Activated CD4-positive, alpha-beta T cell treated with anti-CD3 and anti-CD28 coated beads for 36 hours (primary cell): ENCODE measurements at regions not wholly inside any gene's neighbourhood (a gene's known extent, or its start where the extent isn't known, plus 50 kb on each side); places are given as distances from the start of the nearest gene placed in this dataset.
"Not testable (repeated sequence)": the region's sequence is repeated elsewhere in the genome, so short reads cannot be mapped to it uniquely, and the experiment has no call there.

Experiments
- ATAC-seq: fragments of 200-7000 bp; cut with Tn5 transposase; one replicate; pipeline ENCODE4 v1.10.0; 2021; ENCODE audit warnings: mild to moderate bottlenecking, moderate library complexity
- CTCF ChIA-PET: fragments of 350-600 bp; sonication (Branson Sonifier 250); formaldehyde crosslinking; loops from one replicate; lab custom pipeline; 2021; ENCODE audit warnings: antibody characterized with exemption; lab: Charles Lee
- POLR2A ChIA-PET: fragments of 350-600 bp; sonication (Branson Sonifier 250); formaldehyde crosslinking; loops from one replicate; lab custom pipeline; 2021; ENCODE audit warnings: antibody characterized with exemption, inconsistent platforms; lab: Charles Lee
- DNase-seq: peaks from one replicate; pipeline ENCODE4 v3.0.0-alpha.2; 2020
- H3K27ac Mint-ChIP-seq: one replicate; pipeline ENCODE4 v1.8.0; 2021; ENCODE audit warnings: mixed read lengths
- H3K27me3 Mint-ChIP-seq: one replicate; pipeline ENCODE4 v1.8.0; 2021; ENCODE audit warnings: mixed read lengths
- H3K36me3 Mint-ChIP-seq: one replicate; pipeline ENCODE4 v1.8.0; 2021; ENCODE audit warnings: low read depth, mixed read lengths
- H3K4me1 Mint-ChIP-seq: one replicate; pipeline ENCODE4 v1.8.0; 2021; ENCODE audit warnings: mixed read lengths
- H3K4me3 Mint-ChIP-seq: one replicate; pipeline ENCODE4 v1.8.0; 2021; ENCODE audit warnings: mild to moderate bottlenecking, moderate library complexity, mixed read lengths
- H3K9me3 Mint-ChIP-seq: one replicate; pipeline ENCODE4 v1.8.0; 2021; ENCODE audit warnings: low read depth, mixed read lengths
- intact Hi-C, 2 experiments: fragments of 100-400 bp; cut with DNase I in 1 of 2; cut with micrococcal nuclease in 1 of 2; formaldehyde crosslinking; loops; one replicate each; pipeline versions ENCODE4 v1.14.2 to v1.15.1; 2022 to 2024; cut with DNase I, micrococcal nuclease

DNA sequence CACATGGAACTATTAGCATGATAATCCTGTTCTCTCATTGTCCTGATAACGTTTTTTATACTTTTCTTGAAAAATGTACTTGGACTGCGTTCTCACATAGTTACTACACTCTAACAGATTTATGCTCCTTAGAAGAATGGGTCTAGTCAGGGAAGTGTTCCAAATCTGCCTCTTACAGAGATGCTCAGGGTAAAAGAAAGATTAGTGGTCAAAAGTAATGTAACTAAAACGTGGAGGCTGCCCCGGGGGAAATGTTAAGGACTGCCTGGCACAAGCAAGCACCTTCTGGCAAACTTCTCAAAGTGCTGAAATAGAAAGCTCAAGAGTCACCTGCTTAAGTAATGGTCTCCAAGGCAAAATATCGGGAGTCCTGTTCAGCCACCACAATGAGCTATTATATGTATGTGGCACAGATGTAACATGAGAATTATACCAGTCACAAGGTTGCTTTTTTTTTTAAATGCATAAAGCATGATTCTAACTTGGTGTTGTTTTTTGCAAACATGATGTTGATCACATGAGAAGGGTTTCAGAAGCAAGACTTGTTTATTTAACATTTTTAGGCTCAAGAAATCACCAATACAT, 244.5 kb upstream of the JARID2 start:
- Mint-ChIP-seq H3K27ac (no peak overlapping the region), H3K4me1 (no peaks in the 10 kb centered on the region), H3K36me3 (no peaks in the 10 kb centered on the region), H3K27me3 (no peaks in the 10 kb centered on the region), H3K4me3 (no peak overlapping the region), H3K9me3 (no peaks in the 10 kb centered on the region)
- intact Hi-C loops, result no loop called here
- DNase-seq (no peak), ATAC-seq (no peak)
- POLR2A ChIA-PET, result no interaction called here
- CTCF ChIA-PET, result no interaction called here

- intact Hi-C loops, result no loop called here
- H3K27me3 Mint-ChIP-seq, result no peaks in the 10 kb centered on the region
- ChIA-PET POLR2A (no interaction called here), CTCF (no interaction called here)
- no peak for ATAC-seq
- no peak overlapping the region for H3K27ac Mint-ChIP-seq
- no peaks in the 10 kb centered on the region for H3K36me3 Mint-ChIP-seq
- H3K4me3 Mint-ChIP-seq, result no peak overlapping the region
- H3K4me1 Mint-ChIP-seq, result peaks cover 5% of the 10 kb centered on the region
- DNase-seq, result no peak
- H3K9me3 Mint-ChIP-seq, result no peaks in the 10 kb centered on the region
Observed at GRCh38 chr6:15008269-15008668, 237.6 kb upstream of the JARID2 start.

DNA sequence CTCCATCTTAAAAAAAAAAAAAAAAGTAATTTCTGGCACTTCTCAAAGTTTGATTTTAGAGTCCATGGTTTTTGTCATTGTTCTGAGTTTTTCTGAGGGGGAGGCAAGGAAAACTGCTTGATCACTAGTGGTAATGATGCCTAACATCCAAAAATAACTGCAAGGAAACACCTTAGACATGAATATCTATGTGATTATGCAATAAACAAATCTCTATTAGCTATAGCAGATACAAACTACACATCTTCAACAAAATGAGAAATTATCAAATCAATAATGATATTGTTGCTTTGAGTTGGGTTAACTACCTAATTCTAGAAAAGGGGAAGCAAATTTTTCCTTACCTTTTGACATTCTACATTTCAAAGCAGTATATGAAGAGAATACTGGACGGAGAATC, 230.9 kb upstream of the JARID2 start:
- Mint-ChIP-seq H3K36me3 (no peaks in the 10 kb centered on the region), H3K27me3 (peaks cover 10% of the 10 kb centered on the region), H3K4me1 (peaks cover 20% of the 10 kb centered on the region), H3K9me3 (no peaks in the 10 kb centered on the region), H3K4me3 (no peak overlapping the region), H3K27ac (no peak overlapping the region)
- ChIA-PET CTCF (no interaction called here), POLR2A (no interaction called here)
- ATAC-seq (no peak), DNase-seq (no peak)
- intact Hi-C loops, result no loop called here

- POLR2A ChIA-PET, result no interaction called here
- Mint-ChIP-seq H3K9me3 (no peaks in the 10 kb centered on the region), H3K27ac (no peak overlapping the region), H3K27me3 (peaks cover 10% of the 10 kb centered on the region), H3K4me1 (peaks cover 18% of the 10 kb centered on the region), H3K36me3 (no peaks in the 10 kb centered on the region), H3K4me3 (no peak overlapping the region)
- ATAC-seq, result no peak
- no peak for DNase-seq
- CTCF ChIA-PET, result no interaction called here
- intact Hi-C loops, result no loop called here
Observed at GRCh38 chr6:15016813-15017212, 229.1 kb upstream of the JARID2 start.

GRCh38 chr6:15017261-15017660, 228.6 kb upstream of the JARID2 start:
- Mint-ChIP-seq H3K4me3 (no peak overlapping the region), H3K4me1 (peaks cover 23% of the 10 kb centered on the region)

GRCh38 chr6:15017803-15018202, 228.1 kb upstream of the JARID2 start:
- DNase-seq (no peak), ATAC-seq (no peak)
- intact Hi-C loops, result no loop called here
- ChIA-PET POLR2A (no interaction called here), CTCF (no interaction called here)
- peaks cover 25% of the 10 kb centered on the region for H3K4me1 Mint-ChIP-seq
- peaks cover 10% of the 10 kb centered on the region for H3K27me3 Mint-ChIP-seq
- no peak overlapping the region for H3K4me3 Mint-ChIP-seq
- H3K36me3 Mint-ChIP-seq, result no peaks in the 10 kb centered on the region
- no peaks in the 10 kb centered on the region for H3K9me3 Mint-ChIP-seq
- H3K27ac Mint-ChIP-seq, result peak overlapping the region; percentile 26

More at GRCh38 chr6:15017261-15017660, 228.6 kb upstream of the JARID2 start:
- Mint-ChIP-seq H3K27me3 (peaks cover 10% of the 10 kb centered on the region), H3K27ac (no peak overlapping the region), H3K36me3 (no peaks in the 10 kb centered on the region), H3K9me3 (no peaks in the 10 kb centered on the region)
- ATAC-seq (peak; percentile 48), DNase-seq (peak; percentile 34)
- ChIA-PET CTCF (no interaction called here), POLR2A (no interaction called here)
- intact Hi-C loops, result no loop called here

DNA sequence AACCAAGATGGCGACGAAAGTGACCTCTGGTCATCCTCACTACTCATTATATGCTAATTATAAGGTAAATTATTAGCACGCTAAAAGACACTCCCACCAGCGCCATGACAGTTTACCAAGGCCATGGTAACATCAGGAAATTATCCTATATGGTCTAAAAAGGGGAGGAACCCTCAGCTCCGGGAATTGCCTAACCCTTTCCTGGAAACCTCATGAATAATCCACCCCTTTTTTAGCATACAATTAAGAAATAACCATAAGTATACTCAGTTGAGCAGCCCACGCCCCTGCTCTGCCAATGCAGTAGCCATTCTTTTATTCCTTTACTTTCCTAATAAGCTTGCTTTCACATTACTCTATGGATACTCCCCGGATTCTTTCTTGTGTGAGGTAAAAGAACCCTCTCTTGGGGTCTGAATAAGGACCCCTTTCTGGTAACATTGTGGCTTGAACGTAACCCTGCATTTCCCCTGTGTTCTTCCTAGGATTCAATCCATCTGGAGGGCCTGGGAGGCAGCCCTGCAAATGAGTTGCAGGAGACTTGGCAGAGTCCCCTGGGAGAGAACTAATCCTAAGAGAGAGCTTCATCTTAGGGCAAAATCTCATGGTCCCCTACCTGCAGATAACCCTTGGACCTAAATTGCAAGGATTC, 225.6 kb upstream of the JARID2 start:
- Mint-ChIP-seq H3K9me3 (no peaks in the 10 kb centered on the region), H3K4me3 (peak overlapping the region; percentile 7), H3K27ac (no peak overlapping the region), H3K27me3 (peaks cover 10% of the 10 kb centered on the region), H3K36me3 (no peaks in the 10 kb centered on the region), H3K4me1 (peaks cover 34% of the 10 kb centered on the region)
- intact Hi-C loops, result no loop called here
- POLR2A ChIA-PET, result interaction anchor here (0.6 to 1.0 kb wide), 2 partner anchors 161 to 809 kb away, joined by 3 read pairs; no protein-coding TSS in a partner anchor
- CTCF ChIA-PET, result interaction anchor here (0.6 kb wide), 1 partner anchor 58 kb away, joined by 4 read pairs; no protein-coding TSS in a partner anchor
- ATAC-seq, result no peak
- no peak for DNase-seq

DNA sequence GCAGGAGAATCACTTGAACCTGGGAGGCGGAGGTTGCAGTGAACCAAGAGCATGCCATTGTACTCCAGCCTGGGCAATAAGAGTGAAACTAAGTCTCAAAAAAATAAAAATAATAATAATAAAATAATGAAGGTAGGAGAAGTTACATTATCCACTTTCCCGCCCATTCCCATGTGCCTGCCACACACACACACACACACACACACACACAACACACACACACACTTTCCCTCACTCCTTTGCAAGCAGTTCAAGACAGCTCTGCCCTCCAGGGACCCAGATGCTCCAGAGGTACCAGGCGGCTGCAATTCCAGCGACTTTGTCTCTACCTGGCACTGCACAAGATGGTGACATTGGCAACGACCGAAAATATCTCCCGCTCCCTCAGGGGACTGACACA, 224.8 kb upstream of the JARID2 start:
- H3K36me3 Mint-ChIP-seq, result no peaks in the 10 kb centered on the region
- no peaks in the 10 kb centered on the region for H3K9me3 Mint-ChIP-seq
- peak overlapping the region; percentile 48 for H3K4me3 Mint-ChIP-seq
- peaks cover 3% of the 10 kb centered on the region for H3K27me3 Mint-ChIP-seq
- H3K27ac Mint-ChIP-seq, result peak overlapping the region; percentile 38
- H3K4me1 Mint-ChIP-seq, result peaks cover 34% of the 10 kb centered on the region
- POLR2A ChIA-PET, result no interaction called here
- intact Hi-C loops, result no loop called here
- DNase-seq, result no peak
- CTCF ChIA-PET, result no interaction called here
- ATAC-seq, result no peak

DNA sequence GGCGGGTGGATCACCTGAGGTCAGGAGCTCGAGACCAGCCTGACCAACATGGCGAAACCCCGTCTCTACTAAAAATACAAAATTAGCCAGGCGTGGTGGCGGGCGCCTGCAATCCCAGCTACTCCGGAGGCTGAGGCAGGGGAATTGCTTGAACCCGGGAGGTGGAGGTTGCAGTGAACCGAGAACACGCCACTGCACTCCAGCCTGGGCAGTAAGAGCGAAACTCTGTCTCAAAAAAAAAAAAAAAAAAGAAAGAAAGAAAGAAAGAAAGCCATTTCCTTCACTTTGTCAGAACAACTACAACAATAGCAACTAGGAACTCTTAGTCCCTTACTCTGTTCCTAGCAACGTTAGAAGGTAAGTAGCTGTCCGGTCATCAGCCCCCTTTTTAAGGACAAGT, 222.9 kb upstream of the JARID2 start:
- CTCF ChIA-PET, H3K27me3 Mint-ChIP-seq, H3K9me3 Mint-ChIP-seq, H3K36me3 Mint-ChIP-seq: not testable (repeated sequence)
- intact Hi-C loops, result loop anchor here (1.0 kb wide), 9 partner anchors 148 to 348 kb away; no protein-coding TSS in a partner anchor
- ATAC-seq, result peak; percentile 48
- POLR2A ChIA-PET, result interaction anchor here (0.5 to 1.0 kb wide), 2 partner anchors 268 to 279 kb away, joined by 4 to 6 read pairs; no protein-coding TSS in a partner anchor
- DNase-seq, result peak; percentile 42
- H3K4me1 Mint-ChIP-seq, result peaks cover 25% of the 10 kb centered on the region
- H3K27ac Mint-ChIP-seq, result peak overlapping the region; percentile 89
- peak overlapping the region; percentile 37 for H3K4me3 Mint-ChIP-seq

GRCh38 chr6:15023448-15023847, 222.4 kb upstream of the JARID2 start:
- Mint-ChIP-seq H3K9me3 (no peaks in the 10 kb centered on the region), H3K36me3 (no peaks in the 10 kb centered on the region), H3K27ac (peak overlapping the region; percentile 89), H3K4me1 (peaks cover 22% of the 10 kb centered on the region), H3K27me3 (no peaks in the 10 kb centered on the region), H3K4me3 (peak overlapping the region; percentile 37)
- DNase-seq (peak; percentile 85), ATAC-seq (peak; percentile 98)
- CTCF ChIA-PET, result interaction anchor here (1.2 kb wide), 1 partner anchor 812 kb away, joined by 3 read pairs; no protein-coding TSS in a partner anchor
- POLR2A ChIA-PET, result interaction anchor here (0.5 to 1.0 kb wide), 3 partner anchors 237 to 280 kb away, joined by 3 to 6 read pairs (median 4); no protein-coding TSS in a partner anchor
- intact Hi-C loops, result loop anchor here (1.0 kb wide), 9 partner anchors 148 to 348 kb away; no protein-coding TSS in a partner anchor

GRCh38 chr6:15025446-15025845, 220.4 kb upstream of the JARID2 start:
- CTCF ChIA-PET, result interaction anchor here (0.6 to 0.7 kb wide), 2 partner anchors 159 to 508 kb away, joined by 3 read pairs; no protein-coding TSS in a partner anchor
- H3K4me3 Mint-ChIP-seq, result no peak overlapping the region

GRCh38 chr6:15026832-15027231, 219.0 kb upstream of the JARID2 start:
- peaks cover 11% of the 10 kb centered on the region for H3K9me3 Mint-ChIP-seq
- DNase-seq, result no peak
- POLR2A ChIA-PET, result no interaction called here

More at GRCh38 chr6:15025446-15025845, 220.4 kb upstream of the JARID2 start:
- Mint-ChIP-seq H3K36me3 (peaks cover under 1% of the 10 kb centered on the region), H3K9me3 (peaks cover 4% of the 10 kb centered on the region), H3K4me1 (peaks cover 19% of the 10 kb centered on the region), H3K27ac (no peak overlapping the region), H3K27me3 (no peaks in the 10 kb centered on the region)
- no peak for DNase-seq
- POLR2A ChIA-PET, result no interaction called here
- intact Hi-C loops, result no loop called here
- ATAC-seq, result no peak

More at GRCh38 chr6:15026832-15027231, 219.0 kb upstream of the JARID2 start:
- intact Hi-C loops, result no loop called here
- H3K4me3 Mint-ChIP-seq, result no peak overlapping the region
- H3K4me1 Mint-ChIP-seq, result peaks cover 23% of the 10 kb centered on the region
- ATAC-seq, result no peak
- CTCF ChIA-PET, result interaction anchor here (0.6 to 0.7 kb wide), 2 partner anchors 314 to 508 kb away, joined by 3 read pairs; no protein-coding TSS in a partner anchor
- no peak overlapping the region for H3K27ac Mint-ChIP-seq
- H3K36me3 Mint-ChIP-seq, result peaks cover 4% of the 10 kb centered on the region
- H3K27me3 Mint-ChIP-seq, result no peaks in the 10 kb centered on the region
